Upper lobe of left lung (tissue), 6 donors: ENCODE measurements at regions not wholly inside any gene's neighbourhood (a gene's known extent, or its start where the extent isn't known, plus 50 kb on each side); places are given as distances from the start of the nearest gene placed in this dataset.

Experiments
- ATAC-seq, 2 donors: fragments of 200-7000 bp; cut with Tn5 transposase; one replicate each; pipeline ENCODE4 v1.9.1; 2022; ENCODE audit warnings: mild to moderate bottlenecking in 2 of 2, moderate library complexity in 2 of 2; ENCODE audit not compliant: low FRiP score in 2 of 2
- DNase-seq, 2 donors: peaks; one replicate each; pipeline ENCODE4 v3.0.0-alpha.2; 2019 to 2020
- H3K27ac ChIP-seq, 4 donors: fragments of 200-600 bp; sonication (generic); one replicate each; pipeline ENCODE4 v1.5.1; 2016 to 2019
- H3K27me3 ChIP-seq, 4 donors: fragments of 200-600 bp; sonication (generic); one replicate each; pipeline ENCODE4 v1.5.1; 2017 to 2019
- H3K36me3 ChIP-seq, 4 donors: fragments of 200-600 bp; sonication (generic); one replicate each; pipeline ENCODE4 v1.5.1; 2016 to 2019
- H3K4me1 ChIP-seq, 4 donors: fragments of 200-600 bp; sonication (generic); one replicate each; pipeline ENCODE4 v1.5.1; 2018 to 2019
- H3K4me3 ChIP-seq, 4 donors: fragments of 200-600 bp; sonication (generic); one replicate each; pipeline ENCODE4 v1.5.1; 2017 to 2019; ENCODE audit warnings: mild to moderate bottlenecking in 2 of 4, moderate library complexity in 1 of 4
- H3K9me3 ChIP-seq, 4 donors: fragments of 200-600 bp; sonication (generic); one replicate each; pipeline ENCODE4 v1.5.1; 2018 to 2019
- CTCF ChIP-seq, 6 experiments: fragments of 450-650 bp in 4 of 6; fragments of 200-600 bp in 2 of 6; sonication (generic) in 2 of 6; IDR thresholded peaks; one replicate each; pipeline ENCODE4 v1.5.1; 2016 to 2019; ENCODE audit warnings: antibody characterized with exemption in 6 of 6
- EP300 ChIP-seq, 4 donors: sonication (generic); formaldehyde crosslinking; IDR thresholded peaks; one replicate each; pipeline ENCODE4 v1.5.1; 2017; ENCODE audit warnings: antibody characterized with exemption in 4 of 4, control low read depth in 2 of 4
- POLR2A ChIP-seq, 4 donors: fragments of 450-650 bp; IDR thresholded peaks; one replicate each; pipeline ENCODE4 v1.5.1; 2016 to 2017; ENCODE audit warnings: antibody characterized with exemption in 4 of 4, mild to moderate bottlenecking in 2 of 4
- POLR2AphosphoS5 ChIP-seq, 2 donors: sonication (generic); formaldehyde crosslinking; IDR thresholded peaks; one replicate each; pipeline ENCODE4 v1.5.1; 2017; ENCODE audit warnings: antibody characterized with exemption in 2 of 2
- WGBS, 2 donors: methylation state at CpG; one replicate each; pipeline ENCODE4 v1.1.5; 2017 to 2018; 5-methylcytosine and 5-hydroxymethylcytosine counted together
- donor health status: DM: no; HTN: no; CAD: no; lungs with moderate emphysema.
- donor health status: DM: no; HTN: yes; CAD: no; lungs with severe emphysema.

GRCh38 chr4:115671581-115671980 lies 558.2 kb upstream of the NDST4 start:
- 41 to 54% methylated on average over 5 of the region's 5 CpGs for WGBS, 2 donors
- Histone ChIP-seq H3K4me3 (no peak overlapping the region), H3K27ac (no peak overlapping the region), H3K4me1 (no peaks in the 10 kb centered on the region), H3K36me3 (no peaks in the 10 kb centered on the region), H3K9me3 (no peaks in the 10 kb centered on the region), H3K27me3 (no peaks in the 10 kb centered on the region)
- DNase-seq = no peak
- no peak for ATAC-seq
- no peak for TF ChIP-seq POLR2A (IDR thresholded peaks at IDR 0.05)
- TF ChIP-seq CTCF (IDR thresholded peaks at IDR 0.05) = no peak
- no peak for TF ChIP-seq EP300 (IDR thresholded peaks at IDR 0.05)
- no peak for TF ChIP-seq POLR2AphosphoS5 (IDR thresholded peaks at IDR 0.05)

- WGBS, 2 donors = 59 to 68% methylated on average over 2 of the region's 2 CpGs
- TF ChIP-seq CTCF (IDR thresholded peaks at IDR 0.05) (no peak), POLR2A (IDR thresholded peaks at IDR 0.05) (no peak), EP300 (IDR thresholded peaks at IDR 0.05) (no peak), POLR2AphosphoS5 (IDR thresholded peaks at IDR 0.05) (no peak)
- H3K36me3 ChIP-seq = no peaks in the 10 kb centered on the region
These were observed 557.5 kb upstream of the NDST4 start for GRCh38 chr4:115670930-115671329.

GRCh38 chr4:115668396-115668795 lies 555.0 kb upstream of the NDST4 start:
- ATAC-seq = no peak
- 33 to 48% methylated on average over 1 of the region's 1 CpG for WGBS, 2 donors
- DNase-seq = no peak
- no peaks in the 10 kb centered on the region for H3K9me3 ChIP-seq
- H3K4me1 ChIP-seq = no peaks in the 10 kb centered on the region
- no peaks in the 10 kb centered on the region for H3K36me3 ChIP-seq
- H3K4me3 ChIP-seq = no peak overlapping the region
- H3K27ac ChIP-seq = no peak overlapping the region
- H3K27me3 ChIP-seq = no peaks in the 10 kb centered on the region
- TF ChIP-seq POLR2A (IDR thresholded peaks at IDR 0.05) (no peak), CTCF (IDR thresholded peaks at IDR 0.05) (no peak), POLR2AphosphoS5 (IDR thresholded peaks at IDR 0.05) (no peak), EP300 (IDR thresholded peaks at IDR 0.05) (no peak)

More at GRCh38 chr4:115670930-115671329, 557.5 kb upstream of the NDST4 start:
- Histone ChIP-seq H3K27ac (no peak overlapping the region), H3K9me3 (no peaks in the 10 kb centered on the region), H3K27me3 (no peaks in the 10 kb centered on the region), H3K4me3 (no peak overlapping the region), H3K4me1 (no peaks in the 10 kb centered on the region)
- ATAC-seq (no peak), DNase-seq (no peak)

GRCh38 chr4:115664285-115664684 lies 550.9 kb upstream of the NDST4 start:
- ATAC-seq (no peak), DNase-seq (no peak)
- Histone ChIP-seq H3K27ac (no peak overlapping the region), H3K36me3 (no peaks in the 10 kb centered on the region), H3K27me3 (no peaks in the 10 kb centered on the region), H3K4me1 (no peaks in the 10 kb centered on the region), H3K4me3 (no peak overlapping the region), H3K9me3 (no peaks in the 10 kb centered on the region)
- no peak for TF ChIP-seq POLR2AphosphoS5 (IDR thresholded peaks at IDR 0.05)
- no peak for TF ChIP-seq EP300 (IDR thresholded peaks at IDR 0.05)
- no peak for TF ChIP-seq CTCF (IDR thresholded peaks at IDR 0.05)
- TF ChIP-seq POLR2A (IDR thresholded peaks at IDR 0.05) = no peak
- 37 to 42% methylated on average over 9 of the region's 9 CpGs for WGBS, 2 donors

GRCh38 chr4:115660465-115660864 lies 547.0 kb upstream of the NDST4 start:
- no peaks in the 10 kb centered on the region for H3K36me3 ChIP-seq
- TF ChIP-seq CTCF (IDR thresholded peaks at IDR 0.05) (no peak), POLR2A (IDR thresholded peaks at IDR 0.05) (no peak), EP300 (IDR thresholded peaks at IDR 0.05) (no peak), POLR2AphosphoS5 (IDR thresholded peaks at IDR 0.05) (no peak)
- no peaks in the 10 kb centered on the region for H3K4me1 ChIP-seq
- ATAC-seq (no peak), DNase-seq (no peak)
- 57 to 65% methylated on average over 3 of the region's 3 CpGs for WGBS, 2 donors
- H3K9me3 ChIP-seq = no peaks in the 10 kb centered on the region
- H3K4me3 ChIP-seq = no peak overlapping the region
- H3K27ac ChIP-seq = no peak overlapping the region
- no peaks in the 10 kb centered on the region for H3K27me3 ChIP-seq
